HEK293 (cell line): ENCODE measurements at regions not wholly inside any gene's neighbourhood (a gene's known extent, or its start where the extent isn't known, plus 50 kb on each side); places are given as distances from the start of the nearest gene placed in this dataset.

Source experiments
- YY1 ChIP-seq: fragments of 450-650 bp; formaldehyde crosslinking; IDR thresholded peaks from 2 replicates; pipeline ENCODE4 v1.5.1; 2018; ENCODE audit warnings: missing biosample characterization, missing genetic modification characterization
- ZNF10 ChIP-seq: fragments of 450-650 bp; formaldehyde crosslinking; IDR thresholded peaks from 2 replicates; pipeline ENCODE4 v1.5.1; 2017; ENCODE audit warnings: missing biosample characterization, missing genetic modification characterization
- ZNF350 ChIP-seq: fragments of 450-650 bp; formaldehyde crosslinking; IDR thresholded peaks from 2 replicates; pipeline ENCODE4 v1.5.0; 2017; ENCODE audit warnings: missing biosample characterization, mild to moderate bottlenecking, missing genetic modification characterization
- ZNF621 ChIP-seq: fragments of 450-650 bp; formaldehyde crosslinking; IDR thresholded peaks from 2 replicates; pipeline ENCODE4 v1.5.1; 2017; ENCODE audit warnings: missing biosample characterization, missing genetic modification characterization
- ZNF747 ChIP-seq: fragments of 450-650 bp; formaldehyde crosslinking; IDR thresholded peaks from 2 replicates; pipeline ENCODE4 v1.5.1; 2016; ENCODE audit warnings: missing biosample characterization, missing genetic modification characterization
- ZNF776 ChIP-seq: fragments of 450-650 bp; formaldehyde crosslinking; IDR thresholded peaks from 2 replicates; pipeline ENCODE4 v1.5.0; 2017; ENCODE audit warnings: missing biosample characterization, missing genetic modification characterization, borderline replicate concordance
- TF ChIP-seq, protein P1 (sequence below): fragments of 450-650 bp; formaldehyde crosslinking; IDR thresholded peaks from 2 replicates; pipeline ENCODE4 v1.5.1; 2016; ENCODE audit warnings: missing biosample characterization, missing genetic modification characterization
- TF ChIP-seq, protein P2 (sequence below): fragments of 450-650 bp; formaldehyde crosslinking; IDR thresholded peaks from 2 replicates; pipeline ENCODE4 v1.5.1; 2016; ENCODE audit warnings: missing biosample characterization, missing genetic modification characterization

DNA sequence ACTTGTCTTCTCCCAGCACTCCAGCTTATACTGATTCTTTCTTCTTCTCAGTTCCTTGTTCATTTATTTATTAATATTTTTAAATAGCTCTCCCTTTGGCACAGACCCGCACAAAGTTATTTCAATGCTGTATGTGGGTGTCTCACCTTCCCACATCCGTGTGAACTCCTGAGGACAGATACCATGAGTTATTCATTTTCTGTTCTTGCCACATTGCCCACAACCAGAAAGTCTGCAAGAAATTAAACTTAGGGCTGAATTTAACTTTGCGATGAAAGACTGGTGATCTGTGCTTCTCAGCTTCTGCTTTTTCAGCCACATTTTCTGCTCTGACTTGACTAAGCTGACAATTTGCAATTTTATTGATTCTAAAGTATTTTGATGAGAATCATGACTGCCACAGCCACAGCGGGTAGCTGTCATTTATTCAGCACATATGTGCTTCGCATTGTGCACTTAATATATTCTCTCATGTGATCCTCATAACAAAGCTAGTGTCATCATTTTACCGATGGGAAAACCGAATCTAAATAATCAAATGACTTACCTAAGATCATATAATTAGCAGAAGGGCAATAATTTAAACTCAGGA is 569.8 kb downstream of the EDEM1 start:
- TF ChIP-seq, protein P1, sequence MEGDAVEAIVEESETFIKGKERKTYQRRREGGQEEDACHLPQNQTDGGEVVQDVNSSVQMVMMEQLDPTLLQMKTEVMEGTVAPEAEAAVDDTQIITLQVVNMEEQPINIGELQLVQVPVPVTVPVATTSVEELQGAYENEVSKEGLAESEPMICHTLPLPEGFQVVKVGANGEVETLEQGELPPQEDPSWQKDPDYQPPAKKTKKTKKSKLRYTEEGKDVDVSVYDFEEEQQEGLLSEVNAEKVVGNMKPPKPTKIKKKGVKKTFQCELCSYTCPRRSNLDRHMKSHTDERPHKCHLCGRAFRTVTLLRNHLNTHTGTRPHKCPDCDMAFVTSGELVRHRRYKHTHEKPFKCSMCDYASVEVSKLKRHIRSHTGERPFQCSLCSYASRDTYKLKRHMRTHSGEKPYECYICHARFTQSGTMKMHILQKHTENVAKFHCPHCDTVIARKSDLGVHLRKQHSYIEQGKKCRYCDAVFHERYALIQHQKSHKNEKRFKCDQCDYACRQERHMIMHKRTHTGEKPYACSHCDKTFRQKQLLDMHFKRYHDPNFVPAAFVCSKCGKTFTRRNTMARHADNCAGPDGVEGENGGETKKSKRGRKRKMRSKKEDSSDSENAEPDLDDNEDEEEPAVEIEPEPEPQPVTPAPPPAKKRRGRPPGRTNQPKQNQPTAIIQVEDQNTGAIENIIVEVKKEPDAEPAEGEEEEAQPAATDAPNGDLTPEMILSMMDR (tag by site-specific recombination): no peak
- no peak for TF ChIP-seq ZNF10 (tag by site-specific recombination)
- TF ChIP-seq ZNF621 (tag by site-specific recombination): no peak
- TF ChIP-seq ZNF350 (tag by site-specific recombination): no peak
- no peak for TF ChIP-seq ZNF776 (tag by site-specific recombination)
- no peak for TF ChIP-seq YY1 (tag by site-specific recombination)
- no peak for TF ChIP-seq ZNF747
- TF ChIP-seq, protein P2, sequence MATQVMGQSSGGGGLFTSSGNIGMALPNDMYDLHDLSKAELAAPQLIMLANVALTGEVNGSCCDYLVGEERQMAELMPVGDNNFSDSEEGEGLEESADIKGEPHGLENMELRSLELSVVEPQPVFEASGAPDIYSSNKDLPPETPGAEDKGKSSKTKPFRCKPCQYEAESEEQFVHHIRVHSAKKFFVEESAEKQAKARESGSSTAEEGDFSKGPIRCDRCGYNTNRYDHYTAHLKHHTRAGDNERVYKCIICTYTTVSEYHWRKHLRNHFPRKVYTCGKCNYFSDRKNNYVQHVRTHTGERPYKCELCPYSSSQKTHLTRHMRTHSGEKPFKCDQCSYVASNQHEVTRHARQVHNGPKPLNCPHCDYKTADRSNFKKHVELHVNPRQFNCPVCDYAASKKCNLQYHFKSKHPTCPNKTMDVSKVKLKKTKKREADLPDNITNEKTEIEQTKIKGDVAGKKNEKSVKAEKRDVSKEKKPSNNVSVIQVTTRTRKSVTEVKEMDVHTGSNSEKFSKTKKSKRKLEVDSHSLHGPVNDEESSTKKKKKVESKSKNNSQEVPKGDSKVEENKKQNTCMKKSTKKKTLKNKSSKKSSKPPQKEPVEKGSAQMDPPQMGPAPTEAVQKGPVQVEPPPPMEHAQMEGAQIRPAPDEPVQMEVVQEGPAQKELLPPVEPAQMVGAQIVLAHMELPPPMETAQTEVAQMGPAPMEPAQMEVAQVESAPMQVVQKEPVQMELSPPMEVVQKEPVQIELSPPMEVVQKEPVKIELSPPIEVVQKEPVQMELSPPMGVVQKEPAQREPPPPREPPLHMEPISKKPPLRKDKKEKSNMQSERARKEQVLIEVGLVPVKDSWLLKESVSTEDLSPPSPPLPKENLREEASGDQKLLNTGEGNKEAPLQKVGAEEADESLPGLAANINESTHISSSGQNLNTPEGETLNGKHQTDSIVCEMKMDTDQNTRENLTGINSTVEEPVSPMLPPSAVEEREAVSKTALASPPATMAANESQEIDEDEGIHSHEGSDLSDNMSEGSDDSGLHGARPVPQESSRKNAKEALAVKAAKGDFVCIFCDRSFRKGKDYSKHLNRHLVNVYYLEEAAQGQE (tag by site-specific recombination): no peak
